ENCODE measurements at regions not wholly inside any gene's neighbourhood (a gene's known extent, or its start where the extent isn't known, plus 50 kb on each side); places are given as distances from the start of the nearest gene placed in this dataset.
A peak's percentile ranks its signal among the peaks of the same experiment; 100 is the strongest.

GRCh38 chr20:6715401-6715941, 52.0 kb upstream of the BMP2 start:
- ChIA-PET POLR2A (no interaction called here), CTCF (no interaction called here)
- no peaks in the 10 kb centered on the region for H3K27me3 ChIP-seq (ENCODE audit: control insufficient read depth, insufficient read depth, low read length)
- H3K9me3 ChIP-seq (ENCODE audit: control insufficient read depth, insufficient read depth, low read length) = no peaks in the 10 kb centered on the region
- no peak for TF ChIP-seq CTCF (IDR thresholded peaks at IDR 0.05; ENCODE audit: low read depth, low read length)
- H3K4me3 ChIP-seq (ENCODE audit: low read depth, low read length) = no peak overlapping the region
- H3K27ac ChIP-seq (ENCODE audit: low read depth, low read length) = no peak overlapping the region
- DNase-seq (ENCODE audit: low read depth, low spot score) = no peak

GRCh38 chr20:6714279-6714711, 53.2 kb upstream of the BMP2 start:
- no peak overlapping the region for H3K27ac ChIP-seq (ENCODE audit: low read depth, low read length)
- no peaks in the 10 kb centered on the region for H3K27me3 ChIP-seq (ENCODE audit: control insufficient read depth, insufficient read depth, low read length)
- H3K4me3 ChIP-seq (ENCODE audit: low read depth, low read length) = no peak overlapping the region
- ChIA-PET CTCF (no interaction called here), POLR2A (no interaction called here)
- no peaks in the 10 kb centered on the region for H3K9me3 ChIP-seq (ENCODE audit: control insufficient read depth, insufficient read depth, low read length)
- no peak for TF ChIP-seq CTCF (IDR thresholded peaks at IDR 0.05; ENCODE audit: low read depth, low read length)
- DNase-seq (ENCODE audit: low read depth, low spot score) = no peak

GRCh38 chr20:6711951-6712649, 55.4 kb upstream of the BMP2 start:
- no peak overlapping the region for H3K4me3 ChIP-seq (ENCODE audit: low read depth, low read length)
- ChIA-PET CTCF (interaction anchor here (1.0 kb wide), 1 partner anchor 129 kb away, joined by 3 read pairs; no protein-coding TSS in a partner anchor), POLR2A (no interaction called here)
- no peaks in the 10 kb centered on the region for H3K9me3 ChIP-seq (ENCODE audit: control insufficient read depth, insufficient read depth, low read length)
- no peaks in the 10 kb centered on the region for H3K27me3 ChIP-seq (ENCODE audit: control insufficient read depth, insufficient read depth, low read length)
- no peak for TF ChIP-seq CTCF (IDR thresholded peaks at IDR 0.05; ENCODE audit: low read depth, low read length)
- no peak for DNase-seq (ENCODE audit: low read depth, low spot score)
- no peak overlapping the region for H3K27ac ChIP-seq (ENCODE audit: low read depth, low read length)

- DNase-seq (ENCODE audit: low read depth, low spot score) = no peak
- POLR2A ChIA-PET = interaction anchor here (0.7 kb wide), 1 partner anchor 176 kb away, joined by 3 read pairs; no protein-coding TSS in a partner anchor
- H3K9me3 ChIP-seq (ENCODE audit: control insufficient read depth, insufficient read depth, low read length) = no peaks in the 10 kb centered on the region
- TF ChIP-seq CTCF (IDR thresholded peaks at IDR 0.05; ENCODE audit: low read depth, low read length) = no peak
- H3K27ac ChIP-seq (ENCODE audit: low read depth, low read length) = no peak overlapping the region
- H3K27me3 ChIP-seq (ENCODE audit: control insufficient read depth, insufficient read depth, low read length) = no peaks in the 10 kb centered on the region
- no peak overlapping the region for H3K4me3 ChIP-seq (ENCODE audit: low read depth, low read length)
- CTCF ChIA-PET = interaction anchor here (2.2 kb wide), 1 partner anchor 55 kb away, joined by 7 read pairs; no protein-coding TSS in a partner anchor
Measured at GRCh38 chr20:6709910-6710595, 57.4 kb upstream of the BMP2 start.

GRCh38 chr20:6708010-6708409, 59.5 kb upstream of the BMP2 start:
- no peak for TF ChIP-seq CTCF (IDR thresholded peaks at IDR 0.05; ENCODE audit: low read depth, low read length)
- H3K9me3 ChIP-seq (ENCODE audit: control insufficient read depth, insufficient read depth, low read length) = no peaks in the 10 kb centered on the region
- no peak overlapping the region for H3K4me3 ChIP-seq (ENCODE audit: low read depth, low read length)
- peak overlapping the region; percentile 53 for H3K27ac ChIP-seq (ENCODE audit: low read depth, low read length)
- ChIA-PET POLR2A (interaction anchor here (0.9 to 1.1 kb wide), 2 partner anchors 60 to 174 kb away, joined by 3 to 6 read pairs; no protein-coding TSS in a partner anchor), CTCF (interaction anchor here (1.2 to 2.1 kb wide), 3 partner anchors 10 to 443 kb away, joined by 3 to 10 read pairs (median 4); no protein-coding TSS in a partner anchor)
- DNase-seq (ENCODE audit: low read depth, low spot score) = peak; percentile 67
- H3K27me3 ChIP-seq (ENCODE audit: control insufficient read depth, insufficient read depth, low read length) = no peaks in the 10 kb centered on the region

Data from AG04450 (cell line).